NCI-H460 (cell line): ENCODE measurements at regions not wholly inside any gene's neighbourhood (a gene's known extent, or its start where the extent isn't known, plus 50 kb on each side); places are given as distances from the start of the nearest gene placed in this dataset.

ENCODE experiments used
- DNase-seq: peaks from one replicate; pipeline ENCODE4 v3.0.0-alpha.2; 2016; ENCODE audit warnings: low read depth; ENCODE audit errors: extremely low read depth

DNA sequence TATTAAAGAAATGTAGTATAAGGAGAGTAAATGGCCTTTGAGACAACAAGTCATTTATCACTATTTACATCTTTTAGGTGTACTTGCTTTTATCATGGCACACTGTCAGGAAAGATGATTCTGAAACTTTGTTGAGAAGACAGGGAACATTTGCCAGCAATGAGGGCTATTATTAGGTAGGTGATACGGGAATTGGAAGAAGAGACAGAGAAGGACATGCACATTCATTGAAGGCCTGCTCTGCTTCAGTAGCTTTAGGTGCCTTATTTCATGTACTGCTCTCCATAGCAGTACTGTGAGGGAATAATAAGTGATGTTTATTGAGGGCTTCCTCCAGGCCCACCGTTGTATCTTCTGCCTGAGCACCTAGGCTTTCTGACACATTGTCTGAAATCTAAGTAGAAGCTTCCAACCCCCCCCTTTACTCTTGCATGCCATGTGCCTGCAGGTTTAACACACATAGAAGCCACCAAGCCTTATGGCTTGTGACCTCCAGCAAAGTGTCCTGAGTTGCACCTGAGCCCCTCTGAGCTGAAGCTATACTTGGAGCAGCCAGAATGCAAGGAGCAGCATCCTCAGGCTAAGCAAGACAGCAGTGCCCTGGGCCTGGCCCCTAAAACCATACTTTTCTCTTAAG, 275.2 kb upstream of the VLDLR start:
- DNase-seq = no peak

DNA sequence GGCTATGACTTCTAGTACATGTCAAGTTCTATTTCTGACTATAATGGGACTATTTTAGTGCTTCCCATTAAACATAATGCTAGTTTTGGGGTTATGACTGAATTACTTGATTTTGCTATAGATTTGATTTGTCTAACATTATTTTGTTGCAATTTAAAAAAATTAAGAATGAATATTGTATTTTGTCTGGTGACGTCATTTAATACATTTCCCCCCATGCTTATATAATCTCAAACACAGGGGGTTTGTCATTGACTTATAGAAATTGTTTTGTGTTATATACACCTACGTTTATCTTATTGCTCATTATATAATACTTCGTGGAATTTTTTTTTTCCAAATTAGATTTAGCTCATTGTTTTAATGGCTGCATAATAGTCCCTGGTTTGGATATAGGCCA, 270.3 kb upstream of the VLDLR start:
- no peak for DNase-seq

DNA sequence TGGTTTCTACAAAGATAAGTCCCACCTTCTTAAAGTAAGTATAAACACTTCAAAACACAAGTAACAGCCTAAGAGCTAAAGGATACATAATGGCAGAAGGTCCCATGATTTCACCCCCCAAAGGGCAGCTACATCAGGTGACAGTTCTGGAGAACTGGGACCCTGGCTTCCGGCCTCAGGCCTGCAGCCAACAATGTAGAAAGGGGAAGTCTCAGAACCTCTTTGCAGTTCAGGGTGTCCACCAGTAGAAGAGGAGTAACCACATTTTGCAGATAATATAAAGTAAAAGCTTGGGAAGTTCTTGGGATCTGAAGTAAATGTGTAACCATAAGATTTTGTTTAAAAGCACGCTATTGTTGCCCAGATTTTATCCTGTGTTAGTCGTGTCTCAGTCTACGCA, 267.4 kb upstream of the VLDLR start:
- DNase-seq = no peak

DNA sequence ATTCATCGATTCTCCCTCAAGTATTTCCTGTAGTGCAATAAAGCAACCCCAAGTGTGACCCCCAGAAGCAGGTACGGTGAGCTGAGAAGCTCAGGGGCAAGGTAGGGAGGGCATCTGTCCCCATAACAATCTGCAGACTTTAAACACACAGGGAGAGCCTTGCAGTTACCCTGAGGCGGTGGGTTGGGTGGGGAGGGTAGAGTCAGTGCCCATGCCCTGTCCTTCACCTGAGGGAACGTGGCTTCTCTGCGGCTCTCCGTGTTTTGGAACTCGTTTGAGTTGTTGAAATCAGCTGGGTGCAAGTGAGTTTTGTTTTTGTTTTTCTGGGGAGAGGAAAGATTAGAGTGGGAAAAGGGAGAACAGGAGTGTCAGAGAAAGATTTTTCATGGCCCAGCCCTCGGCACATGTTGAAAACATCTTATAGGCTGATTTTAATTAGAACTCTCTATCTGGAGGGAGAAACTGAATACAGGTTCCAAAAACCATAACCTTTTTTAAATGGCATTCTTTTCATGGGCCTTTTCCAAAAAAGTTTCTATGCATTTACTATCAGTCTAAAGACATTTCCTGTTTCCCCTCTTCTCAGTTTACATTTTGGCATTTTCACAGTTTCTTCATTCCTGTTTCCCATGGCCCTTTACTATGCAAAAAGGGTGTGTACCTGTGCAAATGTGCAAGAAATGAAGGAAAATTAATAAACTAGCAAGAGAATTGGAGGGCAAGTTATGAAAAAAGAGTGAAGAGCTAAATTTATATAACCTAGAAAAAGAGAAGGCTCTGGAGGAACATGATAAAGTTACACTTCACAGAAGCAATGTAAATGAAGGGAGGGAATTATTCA, 266.5 kb upstream of the VLDLR start:
- DNase-seq = no peak

DNA sequence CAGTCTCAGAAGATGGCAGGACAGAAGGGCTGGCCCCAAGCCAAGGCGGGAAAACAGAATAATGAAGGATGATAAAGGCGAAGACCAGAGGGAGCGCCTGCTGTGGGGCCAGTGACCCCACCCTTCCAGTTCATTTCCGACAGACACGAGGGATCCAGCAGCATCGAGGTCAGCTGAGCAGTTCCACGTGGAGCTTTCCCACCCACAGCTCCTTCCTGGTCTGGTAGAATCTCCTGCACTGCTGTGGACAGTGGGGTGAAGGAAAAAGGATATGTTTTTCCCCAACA, 265.9 kb upstream of the VLDLR start:
- DNase-seq = no peak

DNA sequence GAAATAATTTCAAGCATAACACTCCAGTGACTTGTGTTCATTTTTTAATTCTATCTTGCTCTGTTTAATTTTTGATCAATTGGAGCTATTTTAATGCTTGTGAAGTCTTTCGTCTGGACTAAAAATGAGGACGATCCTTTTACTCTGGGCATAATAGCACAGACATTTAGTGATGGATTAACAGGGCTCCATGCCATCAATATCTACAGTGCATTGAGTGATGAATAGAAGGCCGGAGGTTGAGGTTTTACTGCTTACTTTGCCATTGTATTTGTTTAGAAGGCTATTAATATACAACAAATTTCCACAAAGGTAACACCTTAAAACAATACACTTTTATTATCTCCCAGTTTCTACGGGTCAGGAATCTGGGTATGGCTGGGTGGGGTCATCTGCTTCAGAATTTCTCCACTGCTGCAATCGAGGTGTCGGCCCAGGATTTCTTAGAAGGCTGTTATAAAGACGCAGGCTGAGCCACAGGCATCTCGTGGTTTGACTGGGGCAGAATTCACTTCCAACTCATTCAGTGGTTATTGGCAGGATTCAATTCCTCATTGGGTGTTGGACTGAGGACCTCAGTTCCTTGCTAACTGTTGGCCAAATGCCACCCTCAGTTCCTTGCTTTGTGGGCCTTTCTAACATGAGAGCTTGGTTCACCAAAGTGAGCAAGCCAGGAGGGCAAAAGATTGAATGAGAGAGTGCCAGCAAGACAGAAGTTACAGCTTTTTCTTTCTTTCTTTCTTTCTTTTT, 265.4 kb upstream of the VLDLR start:
- DNase-seq = no peak

DNA sequence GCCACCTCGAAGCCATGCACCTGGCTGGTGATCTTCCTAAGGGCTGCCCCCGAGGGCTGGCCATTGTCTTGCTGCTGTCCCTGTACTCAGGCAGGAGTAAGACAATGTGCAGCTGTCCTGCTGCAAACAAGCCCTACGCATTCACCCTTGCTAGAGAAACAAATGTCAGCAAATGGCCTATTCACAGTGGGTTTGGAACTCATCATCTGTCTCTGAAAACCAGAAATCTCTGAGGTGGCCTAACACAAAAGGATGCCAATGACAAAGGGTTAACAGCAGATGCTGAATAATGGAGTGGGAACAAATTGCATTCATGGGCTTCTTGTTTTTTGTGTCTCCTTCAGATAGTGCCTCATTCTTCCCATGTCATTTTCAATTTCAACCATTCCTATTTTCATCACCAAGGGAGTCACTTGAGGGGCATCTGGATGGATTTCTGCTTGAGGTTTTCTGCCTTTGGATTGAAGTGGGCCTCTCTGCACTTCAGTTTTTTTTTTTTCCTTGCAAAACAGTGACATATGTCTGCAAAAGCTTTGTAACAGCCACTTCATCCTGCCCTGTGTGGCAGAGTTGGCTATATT, 261.6 kb upstream of the VLDLR start:
- no peak for DNase-seq

DNA sequence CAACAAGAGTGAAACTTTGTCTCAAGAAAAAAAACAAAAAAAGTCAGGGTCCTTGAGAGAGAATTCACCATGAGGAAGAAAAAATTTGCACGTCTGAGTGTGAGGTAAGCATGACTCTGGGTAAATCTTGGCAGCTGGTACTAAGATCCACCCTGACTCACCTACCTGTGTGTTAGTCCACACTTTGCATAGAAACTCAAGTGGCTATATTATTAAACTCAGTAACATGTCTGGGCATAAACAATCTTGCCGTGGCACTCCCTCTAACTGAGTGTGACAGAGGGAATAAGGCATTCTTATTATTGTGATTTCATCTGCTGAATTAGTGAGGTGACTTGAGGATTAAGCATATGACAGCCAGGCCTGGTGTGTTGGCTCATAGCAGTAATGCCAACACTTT, 259.4 kb upstream of the VLDLR start:
- DNase-seq = no peak

DNA sequence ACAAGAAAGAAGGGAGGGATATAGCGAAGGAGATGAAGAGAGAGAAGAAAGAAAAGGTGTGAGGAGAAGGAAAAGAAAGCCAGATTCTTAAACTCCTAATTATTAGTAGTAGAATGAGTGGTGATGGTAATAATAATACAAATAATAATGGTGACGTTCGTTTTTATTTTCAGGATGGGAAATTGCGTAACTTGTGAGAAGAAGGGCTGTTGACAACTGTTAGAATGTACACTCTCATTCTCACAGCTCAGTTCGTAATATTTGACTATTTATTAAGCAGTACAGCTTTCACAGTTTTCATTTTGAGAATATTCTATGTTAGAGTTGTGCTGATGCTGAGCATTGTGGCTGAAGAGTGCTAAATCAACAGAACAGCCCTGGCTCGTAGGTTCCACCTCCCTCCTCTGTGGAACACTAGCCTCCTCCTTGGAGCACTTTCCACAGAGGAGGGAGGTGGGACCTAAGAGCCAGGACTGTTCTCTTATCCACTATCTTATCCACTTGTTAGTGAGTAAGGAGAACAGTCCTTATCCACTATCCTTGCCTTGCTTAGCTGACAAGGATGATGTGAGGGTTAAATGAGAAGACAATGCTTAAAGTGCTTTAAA, 258.3 kb upstream of the VLDLR start:
- no peak for DNase-seq

DNA sequence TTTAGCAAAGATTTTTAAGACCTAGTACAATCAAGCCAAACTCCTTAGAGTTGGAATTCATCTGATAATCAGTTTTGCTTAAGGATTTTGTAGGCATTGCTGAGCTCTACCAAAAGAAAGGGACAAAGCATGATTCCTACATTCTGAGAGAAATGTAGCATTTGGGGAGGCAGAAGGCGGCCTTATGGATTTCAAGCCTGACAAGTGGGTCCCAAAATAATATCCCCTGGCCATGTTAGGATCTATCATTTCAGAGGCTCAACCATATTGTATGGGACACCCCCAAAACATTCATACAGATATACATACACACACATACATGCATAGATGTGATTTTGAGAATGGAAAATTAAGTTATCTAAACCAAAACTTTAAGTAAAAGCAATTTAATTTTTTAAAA, 257.8 kb upstream of the VLDLR start:
- DNase-seq = no peak

DNA sequence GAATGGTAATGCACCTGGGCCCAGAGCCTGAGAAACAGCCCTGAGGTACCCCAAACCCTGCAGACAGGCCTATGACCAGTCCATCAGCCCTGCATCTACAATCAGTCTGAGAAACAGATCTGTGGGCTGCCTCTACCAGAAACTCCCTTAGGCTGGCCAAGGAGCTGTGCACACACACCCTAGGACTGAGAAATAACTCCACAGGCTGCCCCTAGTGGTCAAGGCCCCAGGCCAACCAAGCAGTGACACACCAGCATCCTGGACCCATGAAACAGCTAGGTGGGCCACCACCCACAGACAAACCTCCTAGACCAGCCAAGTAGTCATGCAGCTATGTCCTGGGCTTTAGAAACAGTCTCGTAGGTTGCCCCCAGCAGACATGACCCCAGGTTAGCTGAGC, 253.6 kb upstream of the VLDLR start:
- DNase-seq = no peak

DNA sequence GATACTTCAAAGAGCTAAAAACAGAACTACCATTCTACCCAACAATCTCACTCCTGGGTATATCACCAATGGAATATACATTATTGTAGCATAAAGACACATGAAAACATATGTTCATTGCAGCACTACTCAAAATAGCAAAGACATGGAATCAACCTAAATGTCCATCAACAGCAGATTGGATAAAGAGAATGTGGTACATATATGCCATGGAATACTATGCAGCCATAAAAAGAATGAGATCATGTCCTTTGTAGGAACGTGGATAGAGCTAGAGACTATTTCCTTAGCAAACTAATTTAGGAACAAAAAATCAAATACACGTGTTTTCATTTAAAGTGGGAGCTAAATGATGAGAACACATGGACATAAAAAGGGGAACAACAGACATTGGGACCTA, 247.9 kb upstream of the VLDLR start:
- no peak for DNase-seq

DNA sequence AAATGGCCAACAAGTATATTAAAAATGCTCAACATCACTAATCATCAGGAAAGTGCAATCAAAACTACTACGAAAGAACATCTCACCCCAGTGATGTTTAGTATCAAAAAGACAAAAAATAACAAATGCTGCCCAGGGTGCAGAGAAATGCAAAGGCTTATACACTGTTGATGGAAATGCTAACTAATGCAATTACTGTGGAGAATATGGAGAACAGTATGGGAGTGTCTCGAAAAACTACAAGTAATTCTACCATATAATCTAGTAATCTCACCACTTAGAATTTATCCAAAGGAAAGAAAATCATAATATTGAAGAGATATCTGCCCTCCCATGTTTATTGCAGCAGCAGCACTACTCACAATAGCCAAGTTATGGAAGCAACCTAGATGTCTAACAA, 246.5 kb upstream of the VLDLR start:
- no peak for DNase-seq

DNA sequence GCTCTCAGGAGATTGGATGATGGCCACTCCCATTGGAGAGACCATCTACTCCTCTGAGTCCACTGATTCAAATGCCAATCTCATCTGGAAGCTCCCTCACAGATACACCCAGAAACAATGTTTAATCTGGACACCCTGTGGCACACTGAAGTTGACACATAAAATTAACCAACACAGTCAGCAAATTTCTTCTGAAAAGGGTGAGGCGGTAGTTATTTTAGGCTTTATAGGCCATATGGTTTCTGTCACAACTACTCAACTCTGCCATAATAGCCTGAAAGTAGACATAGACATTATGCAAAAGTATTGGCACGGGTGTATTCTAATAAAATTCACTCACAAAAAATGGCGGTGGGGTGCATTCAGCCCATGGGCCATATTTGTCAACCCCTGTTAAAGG, 244.5 kb upstream of the VLDLR start:
- DNase-seq = no peak

DNA sequence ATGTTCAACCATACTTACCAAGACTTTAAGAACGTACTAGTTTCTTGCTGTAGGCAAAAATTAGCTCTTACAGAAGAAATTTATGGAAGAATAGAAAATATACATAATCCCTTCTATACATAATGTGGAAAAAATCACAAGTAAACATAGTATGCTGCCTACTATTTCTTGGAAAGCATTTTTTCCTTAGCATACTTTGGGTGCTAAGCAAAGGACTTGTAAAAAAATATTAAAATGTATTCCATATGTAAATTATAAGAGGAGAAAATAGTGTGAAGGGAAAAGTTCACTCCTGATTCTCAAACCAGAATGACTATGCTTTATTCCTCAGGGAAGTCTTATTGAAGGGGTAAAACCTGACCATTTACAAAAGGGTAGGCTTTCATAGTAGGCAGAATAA, 243.8 kb upstream of the VLDLR start:
- DNase-seq = no peak

DNA sequence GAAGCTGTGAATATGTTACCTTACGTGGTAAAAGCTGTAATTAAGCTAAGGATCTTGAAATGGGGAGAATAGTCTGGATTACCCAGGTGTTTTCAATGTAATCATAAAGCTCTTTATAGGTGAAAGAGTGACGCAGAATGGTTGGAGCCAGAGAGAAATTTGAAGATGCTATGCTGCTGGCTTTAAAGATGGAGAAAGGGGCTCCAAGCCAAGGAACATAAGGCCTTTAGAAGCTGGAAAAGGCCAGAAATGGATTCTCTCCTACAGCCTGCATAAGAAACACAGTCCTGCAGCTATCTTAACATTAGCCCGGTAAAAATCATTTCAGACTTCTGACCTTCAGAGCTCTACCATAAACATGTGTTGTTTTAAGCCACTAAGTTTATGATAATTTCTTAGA, 243.3 kb upstream of the VLDLR start:
- DNase-seq = no peak

DNA sequence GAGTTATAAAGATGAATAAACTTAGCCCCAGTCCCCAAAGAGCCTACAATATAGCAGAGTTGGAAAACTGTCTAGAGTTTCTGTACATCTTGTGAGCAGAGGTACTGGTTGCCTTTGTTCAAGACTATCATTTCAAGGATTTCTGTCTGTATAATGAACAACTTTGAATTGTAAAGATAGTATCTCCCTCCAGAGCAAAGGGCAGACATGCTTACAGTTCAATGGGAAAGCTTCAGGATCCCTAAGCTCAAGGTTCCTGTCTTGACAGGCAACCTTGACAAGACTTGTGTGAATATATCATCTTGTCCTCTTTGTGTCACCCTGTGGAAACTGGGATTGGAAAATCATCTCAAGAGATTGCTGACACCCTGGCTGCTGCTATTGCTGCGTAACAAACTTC, 242.8 kb upstream of the VLDLR start:
- no peak for DNase-seq

DNA sequence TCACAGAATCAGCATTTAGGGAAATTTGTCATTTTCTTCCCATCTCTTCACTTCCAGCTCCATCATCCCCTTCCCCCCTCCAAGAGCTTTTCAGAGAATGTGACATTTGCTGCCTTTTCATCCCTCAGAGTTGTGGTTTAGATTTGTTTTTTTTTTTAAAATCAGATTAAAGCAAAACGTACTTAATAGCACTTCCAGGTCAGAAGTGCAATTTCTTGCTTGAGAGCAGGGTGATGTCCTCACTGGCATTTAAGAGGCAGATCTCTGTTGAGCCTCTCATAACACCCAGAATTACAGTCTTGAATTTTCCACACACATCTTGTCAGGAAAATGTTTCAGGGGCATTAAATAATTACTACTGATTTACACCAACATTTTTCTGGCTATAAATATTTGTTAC, 236.8 kb upstream of the VLDLR start:
- DNase-seq = no peak

DNA sequence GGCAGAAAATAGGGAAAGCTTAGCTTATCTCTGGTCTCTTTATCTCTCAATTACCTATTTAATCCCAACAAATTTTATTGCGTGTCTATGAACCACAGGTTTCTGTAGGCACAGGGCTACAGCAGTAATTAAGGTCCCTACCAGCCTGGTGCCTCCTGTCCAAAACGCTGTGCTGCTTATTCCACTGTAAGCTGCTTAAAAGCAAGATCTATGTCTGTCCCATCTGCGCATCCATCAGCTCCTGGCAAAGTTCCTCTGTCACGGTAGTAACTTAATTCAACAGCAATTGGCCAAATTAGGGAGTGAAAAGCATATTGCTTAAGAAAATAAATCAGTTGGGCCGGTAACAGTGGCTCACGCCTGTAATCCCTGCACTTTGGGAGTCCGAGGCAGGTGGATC, 235.8 kb upstream of the VLDLR start:
- no peak for DNase-seq

DNA sequence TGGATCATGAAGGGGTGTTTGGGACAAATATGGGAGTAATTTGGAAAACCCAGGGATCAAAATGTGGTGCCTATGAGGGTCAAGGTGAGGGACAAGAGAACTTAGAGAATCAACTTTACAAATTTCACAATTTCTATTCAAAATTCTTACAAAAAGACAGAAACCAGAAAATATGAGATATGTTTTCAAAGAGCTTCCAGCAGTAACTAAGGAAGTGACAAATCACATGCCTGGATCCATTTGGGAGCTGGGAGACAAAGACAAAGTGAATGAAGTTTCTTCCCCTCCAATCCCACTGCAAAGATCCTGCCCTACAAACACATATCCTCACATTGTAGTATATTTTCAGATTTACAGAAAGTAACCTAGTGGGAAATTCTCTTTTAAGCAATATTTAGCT, 235.0 kb upstream of the VLDLR start:
- no peak for DNase-seq

DNA sequence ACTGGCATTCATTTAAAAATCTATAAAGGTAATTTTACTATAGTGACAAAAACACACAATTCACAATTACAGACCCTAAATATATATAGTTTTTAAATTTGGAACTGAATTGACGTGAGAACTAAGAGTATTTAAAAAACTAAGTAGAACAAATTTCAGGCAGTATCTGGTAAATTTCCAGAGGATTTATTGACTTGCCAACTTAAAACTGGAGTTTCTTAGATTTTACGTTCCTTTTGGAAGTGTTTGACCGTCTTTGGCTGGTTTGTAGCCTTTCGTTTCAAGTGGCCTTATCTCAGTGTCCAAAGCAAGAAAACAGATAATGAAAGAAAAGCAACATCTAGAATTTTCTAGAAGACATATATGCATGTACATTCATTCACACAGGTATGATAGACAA, 234.4 kb upstream of the VLDLR start:
- no peak for DNase-seq
